ENCODE measurements at regions not wholly inside any gene's neighbourhood (a gene's known extent, or its start where the extent isn't known, plus 50 kb on each side); places are given as distances from the start of the nearest gene placed in this dataset.
"Not testable (repeated sequence)": the region's sequence is repeated elsewhere in the genome, so short reads cannot be mapped to it uniquely, and the experiment has no call there.

GRCh38 chr7:39758234-39758970 lies 135.0 kb downstream of the RALA start:
- Mint-ChIP-seq H3K9me3 (no peaks in the 10 kb centered on the region), H3K27ac (no peak overlapping the region), H3K4me3 (no peak overlapping the region), H3K4me1 (peaks cover 1 to 13% (median 11%) of the 10 kb centered on the region in 3 donors), H3K27me3 (no peaks in the 10 kb centered on the region), H3K36me3 (peaks cover 0 to 7% of the 10 kb centered on the region in 2 donors)
- no peak for ATAC-seq (ENCODE audit: low read depth in 2 of 2)
- DNase-seq = no peak

GRCh38 chr7:39761449-39761848 lies 138.1 kb downstream of the RALA start:
- DNase-seq (no peak), ATAC-seq (ENCODE audit: low read depth in 2 of 2) (no peak)
- H3K9me3 Mint-ChIP-seq = no peaks in the 10 kb centered on the region
- peak overlapping the region in 1 of 6 donors; percentile 64 for H3K27ac Mint-ChIP-seq
- peaks cover 6 to 22% (median 15%) of the 10 kb centered on the region in 3 donors for H3K4me1 Mint-ChIP-seq
- no peak overlapping the region for H3K4me3 Mint-ChIP-seq
- H3K27me3 Mint-ChIP-seq = no peaks in the 10 kb centered on the region
- peaks cover 5 to 8% of the 10 kb centered on the region in 2 donors for H3K36me3 Mint-ChIP-seq

DNA sequence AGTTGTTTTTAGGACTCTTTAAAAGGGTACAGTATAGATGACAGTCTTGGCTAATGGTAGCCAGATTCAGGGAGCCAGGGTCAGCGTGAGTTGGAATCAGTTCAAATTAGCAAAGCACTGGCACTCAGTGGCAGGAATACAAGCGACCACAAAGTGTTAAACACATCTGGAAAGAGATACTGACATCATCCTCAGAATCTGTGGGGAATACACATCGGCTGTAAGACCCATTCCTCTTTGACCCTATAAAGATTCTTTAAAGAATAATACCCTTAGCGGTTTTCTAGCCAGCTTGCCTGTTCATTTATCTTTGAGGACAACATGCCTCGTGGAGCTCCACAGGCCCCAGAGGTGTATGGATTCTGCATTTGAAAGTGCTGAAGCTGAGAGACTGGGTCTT lies 139.1 kb downstream of the RALA start:
- DNase-seq; H3K36me3 Mint-ChIP-seq; H3K27me3 Mint-ChIP-seq; H3K9me3 Mint-ChIP-seq; ATAC-seq (ENCODE audit: low read depth in 2 of 2); H3K4me3 Mint-ChIP-seq: not testable (repeated sequence)
- Mint-ChIP-seq H3K27ac (peak overlapping the region in 1 of 6 donors; percentile 75), H3K4me1 (peaks cover 6 to 15% (median 15%) of the 10 kb centered on the region in 3 donors)

DNA sequence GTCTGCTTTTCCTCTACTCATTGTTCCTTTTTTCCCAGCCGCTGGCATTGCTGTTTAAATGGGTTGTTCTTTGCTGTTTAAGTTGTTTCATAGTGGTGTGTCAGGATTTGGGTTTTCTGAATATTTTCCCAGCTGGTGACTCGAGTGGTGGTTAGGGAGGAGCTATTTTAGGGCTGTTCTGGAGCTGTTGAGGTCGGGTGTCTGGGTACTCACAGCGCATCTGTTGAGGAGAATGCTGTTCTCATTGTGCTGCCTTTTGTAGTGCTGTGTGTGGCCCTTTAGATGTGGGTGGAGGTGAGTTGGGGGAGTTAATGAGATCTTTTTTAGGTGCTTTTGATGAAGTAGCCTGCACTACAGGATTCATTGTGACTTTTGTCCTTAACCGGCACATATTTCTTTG lies 139.5 kb downstream of the RALA start:
- not testable (repeated sequence) for ATAC-seq (ENCODE audit: low read depth in 2 of 2); H3K9me3 Mint-ChIP-seq; H3K4me3 Mint-ChIP-seq; DNase-seq; H3K36me3 Mint-ChIP-seq; H3K27me3 Mint-ChIP-seq
- H3K4me1 Mint-ChIP-seq = peaks cover 6 to 15% (median 15%) of the 10 kb centered on the region in 3 donors
- H3K27ac Mint-ChIP-seq = peak overlapping the region in 3 of 6 donors; percentile 5 to 75 (median 35)

DNA sequence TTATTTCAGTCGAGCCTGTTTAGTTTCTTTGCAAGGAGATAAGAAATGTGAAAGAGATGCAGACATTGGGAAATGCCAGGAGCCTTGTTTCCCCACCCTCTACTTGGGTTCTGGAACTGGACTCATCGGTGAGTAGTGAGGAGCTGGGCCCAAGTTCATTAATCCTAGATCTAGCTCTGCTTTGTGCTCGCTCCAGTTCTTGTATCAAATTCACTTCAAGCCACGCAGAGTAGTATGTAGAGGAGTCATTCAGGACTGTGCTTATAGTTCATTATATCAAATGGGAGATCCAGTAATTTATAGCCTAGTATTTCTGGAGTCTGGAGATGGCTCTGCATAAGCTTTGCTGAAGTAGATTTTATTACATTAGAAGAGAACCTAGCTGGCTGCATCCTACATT lies 142.5 kb downstream of the RALA start:
- DNase-seq; H3K27ac Mint-ChIP-seq; H3K27me3 Mint-ChIP-seq; H3K9me3 Mint-ChIP-seq; H3K4me3 Mint-ChIP-seq; ATAC-seq (ENCODE audit: low read depth in 2 of 2): not testable (repeated sequence)
- Mint-ChIP-seq H3K36me3 (peaks cover 11 to 12% of the 10 kb centered on the region in 2 donors), H3K4me1 (peaks cover 6 to 15% (median 12%) of the 10 kb centered on the region in 3 donors)

- H3K4me3 Mint-ChIP-seq = peak overlapping the region in 1 of 8 donors; percentile 1
- peak overlapping the region in 1 of 6 donors; percentile 3 for H3K27ac Mint-ChIP-seq
- H3K36me3 Mint-ChIP-seq = peaks cover 11 to 17% of the 10 kb centered on the region in 2 donors
- ATAC-seq (ENCODE audit: low read depth in 2 of 2); DNase-seq; H3K27me3 Mint-ChIP-seq; H3K9me3 Mint-ChIP-seq: not testable (repeated sequence)
- peaks cover 4 to 10% (median 5%) of the 10 kb centered on the region in 3 donors for H3K4me1 Mint-ChIP-seq
These were observed 145.1 kb downstream of the RALA start for GRCh38 chr7:39768439-39768838.

DNA sequence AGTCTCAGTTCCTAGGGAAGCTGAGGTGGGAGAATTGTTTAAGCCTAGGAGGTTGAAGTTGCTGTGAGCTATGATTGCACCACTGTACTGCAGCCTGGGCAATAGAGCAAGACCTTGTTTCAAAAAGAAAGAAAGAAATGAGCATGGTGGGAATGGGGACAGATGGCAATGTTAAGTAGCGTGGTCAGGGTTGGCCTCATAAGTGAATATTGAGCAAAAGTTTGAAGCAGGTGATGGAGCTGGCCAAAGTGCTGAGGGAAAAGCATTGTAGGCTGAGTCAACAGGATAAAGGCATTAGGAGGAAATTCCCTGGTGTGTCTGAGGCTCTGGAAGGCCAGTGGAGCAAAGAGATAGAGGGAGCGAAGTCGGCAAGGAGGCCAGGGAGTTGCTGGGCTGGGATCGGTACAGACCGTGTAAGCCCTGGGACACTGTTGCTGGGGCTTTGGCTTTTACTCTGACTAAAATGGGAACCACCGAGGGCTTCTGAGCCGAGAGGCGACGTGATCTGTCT lies 151.0 kb downstream of the RALA start:
- H3K4me3 Mint-ChIP-seq; H3K27me3 Mint-ChIP-seq; DNase-seq; ATAC-seq (ENCODE audit: low read depth in 2 of 2); H3K9me3 Mint-ChIP-seq; H3K4me1 Mint-ChIP-seq: not testable (repeated sequence)
- Mint-ChIP-seq H3K27ac (peak overlapping the region in 1 of 6 donors; percentile 61), H3K36me3 (peaks cover 0 to 13% of the 10 kb centered on the region in 2 donors)

GRCh38 chr7:39781557-39781956 lies 158.2 kb downstream of the RALA start:
- not testable (repeated sequence) for H3K9me3 Mint-ChIP-seq; H3K27me3 Mint-ChIP-seq; ATAC-seq (ENCODE audit: low read depth in 2 of 2); DNase-seq; H3K4me3 Mint-ChIP-seq; H3K4me1 Mint-ChIP-seq
- peaks cover 6 to 10% of the 10 kb centered on the region in 2 donors for H3K36me3 Mint-ChIP-seq
- H3K27ac Mint-ChIP-seq = peak overlapping the region in 1 of 6 donors; percentile 21

DNA sequence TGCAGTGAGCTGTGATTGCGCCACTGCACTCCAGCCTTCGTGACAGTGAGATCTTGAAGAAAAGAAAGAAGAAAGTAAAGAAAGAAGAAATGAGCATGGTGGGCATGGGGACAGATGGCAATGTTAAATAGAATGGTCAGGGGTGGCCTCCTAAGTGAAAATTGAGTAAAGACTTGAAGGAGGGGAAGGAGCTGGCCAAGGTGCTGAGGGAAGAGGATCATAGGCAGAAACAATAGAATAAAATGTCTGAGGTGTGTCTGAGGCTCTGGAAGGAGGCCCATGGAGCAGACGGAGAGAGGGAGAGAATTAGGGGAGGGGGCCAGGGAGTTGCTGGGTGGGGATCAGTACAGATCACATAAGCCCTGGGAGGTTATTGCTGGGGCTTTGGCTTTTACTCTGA lies 163.1 kb downstream of the RALA start:
- peak overlapping the region in 2 of 6 donors; percentile 51 to 72 for H3K27ac Mint-ChIP-seq
- DNase-seq; H3K36me3 Mint-ChIP-seq; H3K27me3 Mint-ChIP-seq; ATAC-seq (ENCODE audit: low read depth in 2 of 2); H3K4me3 Mint-ChIP-seq; H3K9me3 Mint-ChIP-seq; H3K4me1 Mint-ChIP-seq: not testable (repeated sequence)

- DNase-seq; ATAC-seq (ENCODE audit: low read depth in 2 of 2); H3K36me3 Mint-ChIP-seq; H3K4me3 Mint-ChIP-seq; H3K27me3 Mint-ChIP-seq; H3K9me3 Mint-ChIP-seq; H3K4me1 Mint-ChIP-seq: not testable (repeated sequence)
- peak overlapping the region in 1 of 6 donors; percentile 6 for H3K27ac Mint-ChIP-seq
These were observed 159.0 kb upstream of the CDK13 start for GRCh38 chr7:39791035-39791434.

- not testable (repeated sequence) for H3K27me3 Mint-ChIP-seq; DNase-seq; H3K36me3 Mint-ChIP-seq; H3K4me1 Mint-ChIP-seq; ATAC-seq (ENCODE audit: low read depth in 2 of 2); H3K4me3 Mint-ChIP-seq; H3K27ac Mint-ChIP-seq; H3K9me3 Mint-ChIP-seq
These were observed 158.1 kb upstream of the CDK13 start for GRCh38 chr7:39791911-39792310.

GRCh38 chr7:39793026-39793425 lies 157.0 kb upstream of the CDK13 start:
- not testable (repeated sequence) for ATAC-seq (ENCODE audit: low read depth in 2 of 2); H3K9me3 Mint-ChIP-seq; H3K36me3 Mint-ChIP-seq; DNase-seq; H3K27ac Mint-ChIP-seq; H3K27me3 Mint-ChIP-seq; H3K4me3 Mint-ChIP-seq; H3K4me1 Mint-ChIP-seq

GRCh38 chr7:39793851-39794250 lies 156.2 kb upstream of the CDK13 start:
- H3K27me3 Mint-ChIP-seq; H3K27ac Mint-ChIP-seq; H3K4me1 Mint-ChIP-seq; H3K4me3 Mint-ChIP-seq; H3K36me3 Mint-ChIP-seq; ATAC-seq (ENCODE audit: low read depth in 2 of 2); H3K9me3 Mint-ChIP-seq; DNase-seq: not testable (repeated sequence)

DNA sequence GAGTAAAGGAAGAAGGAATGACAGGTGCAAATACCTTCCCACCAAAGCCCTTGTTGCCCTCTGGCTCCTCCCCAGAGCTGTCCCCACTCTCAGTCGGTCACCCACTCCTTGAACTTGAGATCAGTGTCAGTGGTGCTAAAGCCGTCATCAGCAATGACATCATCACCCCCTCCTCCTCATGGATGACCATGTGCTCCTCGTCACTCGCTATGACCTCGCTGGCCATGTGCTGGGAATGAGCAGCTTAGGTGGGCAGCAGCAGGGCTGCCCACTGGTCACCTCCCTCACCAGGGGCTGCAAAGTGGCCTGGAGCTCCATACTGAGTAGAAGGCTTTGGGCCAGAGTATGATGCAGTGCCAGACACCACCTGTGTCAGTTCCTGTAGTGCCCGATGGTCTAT lies 153.1 kb upstream of the CDK13 start:
- not testable (repeated sequence) for H3K27me3 Mint-ChIP-seq; ATAC-seq (ENCODE audit: low read depth in 2 of 2); DNase-seq; H3K9me3 Mint-ChIP-seq; H3K27ac Mint-ChIP-seq; H3K4me3 Mint-ChIP-seq; H3K4me1 Mint-ChIP-seq; H3K36me3 Mint-ChIP-seq

Data from naive B cell (primary cell).